MCF 10A (cell line): ENCODE measurements at regions not wholly inside any gene's neighbourhood (a gene's known extent, or its start where the extent isn't known, plus 50 kb on each side); places are given as distances from the start of the nearest gene placed in this dataset.
"Not testable (repeated sequence)": the region's sequence is repeated elsewhere in the genome, so short reads cannot be mapped to it uniquely, and the experiment has no call there.

Experiments
- BruUV-seq: library from RNA; stranded (reverse); fragments of 400-500 nt; replicated peaks from 2 replicates; lab custom pipeline; 2021; lab: Mats Ljungman, UMichigan
- CTCF ChIA-PET: fragments of 300-600 bp; sonication (Branson Sonifier 250); formaldehyde crosslinking; extraction: SDS; loops from one replicate; lab custom pipeline; 2021; ENCODE audit warnings: antibody characterized with exemption, inconsistent platforms; lab: Yijun Ruan, JAX
- POLR2A ChIA-PET: fragments of 300-600, 350-650 bp; sonication (Branson Sonifier 250); formaldehyde crosslinking; extraction: SDS; loops from one replicate; lab custom pipeline; 2020; ENCODE audit warnings: antibody characterized with exemption, inconsistent platforms; lab: Yijun Ruan, JAX
- DNase-seq: peaks from one replicate; pipeline ENCODE4 v3.0.0-alpha.2; 2018; ENCODE audit not compliant: unreplicated experiment
- H3K27ac Mint-ChIP-seq: one replicate; pipeline ENCODE4 v1.8.0; 2022; ENCODE audit warnings: mild to moderate bottlenecking, low read depth, mixed read lengths; ENCODE audit not compliant: unreplicated experiment
- H3K27me3 Mint-ChIP-seq: one replicate; pipeline ENCODE4 v1.8.0; 2022; ENCODE audit warnings: mixed read lengths; ENCODE audit not compliant: insufficient read depth, unreplicated experiment
- H3K36me3 Mint-ChIP-seq: one replicate; pipeline ENCODE4 v1.8.0; 2022; ENCODE audit warnings: mild to moderate bottlenecking, moderate library complexity, mixed read lengths; ENCODE audit not compliant: insufficient read depth, unreplicated experiment
- H3K4me1 Mint-ChIP-seq: one replicate; pipeline ENCODE4 v1.8.0; 2022; ENCODE audit warnings: mixed read lengths; ENCODE audit not compliant: insufficient read depth, unreplicated experiment
- H3K4me3 Mint-ChIP-seq: one replicate; pipeline ENCODE4 v1.8.0; 2022; ENCODE audit warnings: mild to moderate bottlenecking, moderate library complexity, mixed read lengths; ENCODE audit not compliant: unreplicated experiment
- H3K9me3 Mint-ChIP-seq: one replicate; pipeline ENCODE4 v1.8.0; 2022; ENCODE audit warnings: mixed read lengths; ENCODE audit not compliant: unreplicated experiment
- CTCF ChIP-seq: fragments of 200-600 bp; IDR thresholded peaks from one replicate; pipeline ENCODE4 v1.8.0; 2022; ENCODE audit warnings: antibody characterized with exemption, mild to moderate bottlenecking; ENCODE audit not compliant: unreplicated experiment
- intact Hi-C: fragments of 100-400 bp; cut with micrococcal nuclease; formaldehyde crosslinking; loops from 2 replicates; pipeline ENCODE4 v1.14.1; 2022

- Mint-ChIP-seq H3K36me3 (no peaks in the 10 kb centered on the region), H3K27ac (no peak overlapping the region), H3K4me3 (no peak overlapping the region), H3K9me3 (no peaks in the 10 kb centered on the region), H3K27me3 (no peaks in the 10 kb centered on the region), H3K4me1 (peaks cover 15% of the 10 kb centered on the region)
- no TSS peak for BruUV-seq
- no peak for DNase-seq
- ChIA-PET CTCF (interaction anchor here (0.6 to 0.8 kb wide), 2 partner anchors 587 to 835 kb away, joined by 3 to 5 read pairs; no protein-coding TSS in a partner anchor), POLR2A (interaction anchor here (0.7 kb wide), 1 partner anchor 251 kb away, joined by 4 read pairs; no protein-coding TSS in a partner anchor)
- TF ChIP-seq CTCF = no peak
- intact Hi-C loops = no loop called here
Observed at GRCh38 chr3:192061426-192061825, 600.5 kb downstream of the PYDC2 start.

DNA sequence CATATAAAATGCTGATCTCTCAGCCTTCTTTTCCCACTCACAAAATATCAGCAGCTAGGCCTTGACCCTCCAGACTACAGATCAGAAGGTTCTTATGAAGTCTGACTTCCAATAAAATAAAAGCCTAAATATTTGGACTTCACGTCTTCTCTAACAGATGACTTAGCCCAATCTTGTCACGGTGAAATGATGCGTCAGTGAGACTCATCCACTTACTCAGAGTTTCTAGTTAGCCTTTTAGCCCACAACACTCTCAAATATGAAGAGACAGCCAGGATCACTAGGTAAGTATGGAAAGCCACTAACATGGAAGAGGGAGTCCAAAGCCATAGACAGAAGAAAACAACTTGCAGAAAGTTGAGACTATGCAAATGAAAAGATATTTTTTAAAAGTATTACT lies 601.2 kb downstream of the PYDC2 start:
- no peaks in the 10 kb centered on the region for H3K27me3 Mint-ChIP-seq
- H3K4me1 Mint-ChIP-seq = peaks cover 15% of the 10 kb centered on the region
- H3K4me3 Mint-ChIP-seq = no peak overlapping the region
- no TSS peak for BruUV-seq
- H3K36me3 Mint-ChIP-seq = no peaks in the 10 kb centered on the region
- POLR2A ChIA-PET = no interaction called here
- H3K9me3 Mint-ChIP-seq = no peaks in the 10 kb centered on the region
- no peak for DNase-seq
- TF ChIP-seq CTCF = no peak
- intact Hi-C loops = no loop called here
- H3K27ac Mint-ChIP-seq = no peak overlapping the region
- CTCF ChIA-PET = no interaction called here

- BruUV-seq = no TSS peak
- no peak overlapping the region for H3K27ac Mint-ChIP-seq
- H3K4me1 Mint-ChIP-seq = peaks cover 15% of the 10 kb centered on the region
- intact Hi-C loops = no loop called here
- no peak for TF ChIP-seq CTCF
- no peaks in the 10 kb centered on the region for H3K27me3 Mint-ChIP-seq
- no peak for DNase-seq
- ChIA-PET POLR2A (interaction anchor here (0.7 kb wide), 1 partner anchor 275 kb away, joined by 3 read pairs; no protein-coding TSS in a partner anchor), CTCF (no interaction called here)
- H3K36me3 Mint-ChIP-seq = no peaks in the 10 kb centered on the region
- H3K9me3 Mint-ChIP-seq = no peaks in the 10 kb centered on the region
- peak overlapping the region; percentile 35 for H3K4me3 Mint-ChIP-seq
Observed at GRCh38 chr3:192063570-192063969, 602.6 kb downstream of the PYDC2 start.

GRCh38 chr3:192064959-192065358 lies 604.0 kb downstream of the PYDC2 start:
- no peak for TF ChIP-seq CTCF

GRCh38 chr3:192066253-192066652 lies 605.3 kb downstream of the PYDC2 start:
- H3K9me3 Mint-ChIP-seq, POLR2A ChIA-PET, H3K27ac Mint-ChIP-seq, BruUV-seq, intact Hi-C loops, H3K4me3 Mint-ChIP-seq, CTCF ChIA-PET, H3K27me3 Mint-ChIP-seq, DNase-seq, H3K36me3 Mint-ChIP-seq: not testable (repeated sequence)
- peaks cover 15% of the 10 kb centered on the region for H3K4me1 Mint-ChIP-seq

More at GRCh38 chr3:192064959-192065358, 604.0 kb downstream of the PYDC2 start:
- intact Hi-C loops = no loop called here
- ChIA-PET POLR2A (no interaction called here), CTCF (interaction anchor here (0.7 kb wide), 1 partner anchor 13 kb away, joined by 3 read pairs; no protein-coding TSS in a partner anchor)
- no TSS peak for BruUV-seq
- H3K9me3 Mint-ChIP-seq = no peaks in the 10 kb centered on the region
- H3K27me3 Mint-ChIP-seq = no peaks in the 10 kb centered on the region
- DNase-seq = no peak
- no peaks in the 10 kb centered on the region for H3K36me3 Mint-ChIP-seq
- peaks cover 15% of the 10 kb centered on the region for H3K4me1 Mint-ChIP-seq
- H3K27ac Mint-ChIP-seq = no peak overlapping the region
- no peak overlapping the region for H3K4me3 Mint-ChIP-seq
